IMR-90 (cell line): ENCODE measurements at regions not wholly inside any gene's neighbourhood (a gene's known extent, or its start where the extent isn't known, plus 50 kb on each side); places are given as distances from the start of the nearest gene placed in this dataset.

Experiments used
- ATAC-seq: fragments of 200-7000 bp; cut with Tn5 transposase; 2 replicates; pipeline ENCODE4 v1.9.1; 2020; ENCODE audit warnings: low read depth, mild to moderate bottlenecking, moderate library complexity
- BruUV-seq: library from RNA; stranded (reverse); fragments of 400-500 nt; replicated peaks from 2 replicates; lab custom pipeline; 2021; lab: Mats Ljungman, UMichigan
- CTCF ChIA-PET: fragments of 300-600 bp; formaldehyde crosslinking; extraction: SDS; loops from one replicate; lab custom pipeline; 2021; ENCODE audit warnings: antibody characterized with exemption; lab: Yijun Ruan, JAX
- POLR2A ChIA-PET: fragments of 300-600 bp; sonication (Branson Sonifier 250); formaldehyde crosslinking; loops from one replicate; lab custom pipeline; 2022; ENCODE audit warnings: antibody characterized with exemption; ENCODE audit not compliant: unreplicated experiment; lab: Charles Lee
- DNase-seq: peaks from one replicate; pipeline ENCODE4 v3.0.0; 2013
- H2AFZ ChIP-seq: replicated peaks from 2 replicates; pipeline ENCODE3; 2013; ENCODE audit warnings: low read length, mild to moderate bottlenecking; ENCODE audit not compliant: poor library complexity
- H2AK5ac ChIP-seq: 2 replicates; pipeline ENCODE4 v1.6.1; 2013; ENCODE audit warnings: low read depth, low read length, inconsistent platforms
- H2AK9ac ChIP-seq: replicated peaks from 2 replicates; pipeline ENCODE3; 2013; ENCODE audit warnings: mild to moderate bottlenecking, low read depth, low read length, moderate library complexity; ENCODE audit not compliant: poor library complexity
- H2BK120ac ChIP-seq: 2 replicates; pipeline ENCODE4 v1.6.1; 2013; ENCODE audit warnings: low read depth, low read length, inconsistent platforms
- H2BK15ac ChIP-seq: 3 replicates; pipeline ENCODE4 v1.6.1; 2013; ENCODE audit warnings: low read depth, low read length, inconsistent platforms
- H2BK20ac ChIP-seq: 2 replicates; pipeline ENCODE4 v1.6.1; 2013; ENCODE audit warnings: low read depth, mild to moderate bottlenecking, inconsistent platforms, low read length, moderate library complexity
- H2BK5ac ChIP-seq: 2 replicates; pipeline ENCODE4 v1.6.1; 2013; ENCODE audit warnings: mild to moderate bottlenecking, low read depth, low read length, inconsistent platforms; ENCODE audit not compliant: poor library complexity, severe bottlenecking
- H3K14ac ChIP-seq: replicated peaks from 2 replicates; pipeline ENCODE4 v1.6.1; 2013; ENCODE audit warnings: low read depth, low read length, inconsistent platforms
- H3K18ac ChIP-seq: 2 replicates; pipeline ENCODE4 v1.6.1; 2013; ENCODE audit warnings: low read depth, low read length, control low read depth
- H3K23ac ChIP-seq: 2 replicates; pipeline ENCODE4 v1.6.1; 2013; ENCODE audit warnings: low read depth, low read length, inconsistent platforms
- H3K27ac ChIP-seq: 2 replicates; pipeline ENCODE4 v1.5.1; 2013; ENCODE audit warnings: mild to moderate bottlenecking, control low read depth, low read length; ENCODE audit not compliant: insufficient read depth
- H3K27me3 ChIP-seq: 2 replicates; pipeline ENCODE4 v1.6.1; 2013; ENCODE audit warnings: low read length; ENCODE audit not compliant: control insufficient read depth, insufficient read depth
- H3K36me3 ChIP-seq: 2 replicates; pipeline ENCODE4 v1.6.1; 2013; ENCODE audit warnings: low read length, mixed read lengths; ENCODE audit not compliant: control insufficient read depth, insufficient read depth
- H3K4ac ChIP-seq: 2 replicates; pipeline ENCODE4 v1.6.1; 2013; ENCODE audit warnings: low read depth, low read length, inconsistent platforms
- H3K4me1 ChIP-seq: 2 replicates; pipeline ENCODE4 v1.6.1; 2013; ENCODE audit warnings: low read length, mixed read lengths; ENCODE audit not compliant: control insufficient read depth, insufficient read depth
- H3K4me2 ChIP-seq: 2 replicates; pipeline ENCODE4 v1.6.1; 2013; ENCODE audit warnings: low read depth, mild to moderate bottlenecking, control low read depth, low read length, moderate library complexity
- H3K4me3 ChIP-seq: 2 replicates; pipeline ENCODE4 v1.5.1; 2013; ENCODE audit warnings: low read depth, mild to moderate bottlenecking, control low read depth, low read length, moderate library complexity; ENCODE audit not compliant: insufficient read depth
- H3K56ac ChIP-seq: 2 replicates; pipeline ENCODE4 v1.6.1; 2013; ENCODE audit warnings: low read length, inconsistent platforms; ENCODE audit not compliant: insufficient read depth; ENCODE audit errors: extremely low read depth
- H3K79me1 ChIP-seq, 2 experiments: 2 replicates each; pipeline ENCODE4 v1.6.1; 2013; ENCODE audit warnings: low read length in 2 of 2, inconsistent platforms in 1 of 2, low read depth in 1 of 2
- H3K9ac ChIP-seq: 2 replicates; pipeline ENCODE4 v1.6.1; 2013; ENCODE audit warnings: low read depth, low read length, control low read depth
- H3K9me1 ChIP-seq: 2 replicates; pipeline ENCODE4 v1.6.1; 2013; ENCODE audit warnings: low read length, inconsistent platforms; ENCODE audit not compliant: insufficient read depth
- H3K9me3 ChIP-seq: 2 replicates; pipeline ENCODE4 v1.6.1; 2013; ENCODE audit warnings: low read length; ENCODE audit not compliant: control insufficient read depth, insufficient read depth
- H4K20me1 ChIP-seq: 2 replicates; pipeline ENCODE4 v1.6.1; 2013; ENCODE audit warnings: low read length, inconsistent platforms; ENCODE audit not compliant: insufficient read depth
- H4K5ac ChIP-seq: 2 replicates; pipeline ENCODE4 v1.6.1; 2013; ENCODE audit warnings: mild to moderate bottlenecking, low read depth, low read length, control low read depth
- H4K8ac ChIP-seq, 2 experiments: 2 replicates each; pipeline ENCODE4 v1.6.1; 2013; ENCODE audit warnings: low read depth in 2 of 2, low read length in 2 of 2, control low read depth in 1 of 2, inconsistent platforms in 1 of 2
- H4K91ac ChIP-seq: 2 replicates; pipeline ENCODE4 v1.6.1; 2013; ENCODE audit warnings: low read depth, low read length, inconsistent platforms; ENCODE audit not compliant: insufficient read depth
- BHLHE40 ChIP-seq: fragments of 150-350 bp; IDR thresholded peaks from 2 replicates; pipeline ENCODE4 v1.6.1; 2016; ENCODE audit warnings: mild to moderate bottlenecking, low read depth, low read length
- CHD1 ChIP-seq: IDR thresholded peaks from 2 replicates; pipeline ENCODE4 v1.6.1; 2012; ENCODE audit warnings: low read depth, low read length, improper control_type of control experiment
- FOS ChIP-seq: fragments of 150-350 bp; IDR thresholded peaks from 2 replicates; pipeline ENCODE4 v1.6.1; 2016; ENCODE audit warnings: low read depth, low read length
- MAFK ChIP-seq: IDR thresholded peaks from 2 replicates; pipeline ENCODE4 v1.6.1; 2012; ENCODE audit warnings: low read depth, low read length, improper control_type of control experiment
- MAZ ChIP-seq: IDR thresholded peaks from 2 replicates; pipeline ENCODE4 v1.6.1; 2012; ENCODE audit warnings: low read depth, mild to moderate bottlenecking, low read length, improper control_type of control experiment, moderate library complexity, borderline replicate concordance
- MXI1 ChIP-seq: IDR thresholded peaks from 2 replicates; pipeline ENCODE4 v1.6.1; 2012; ENCODE audit warnings: low read depth, mild to moderate bottlenecking, low read length, moderate library complexity, borderline replicate concordance
- NFE2L2 ChIP-seq: fragments of 150-350 bp; IDR thresholded peaks from 2 replicates; pipeline ENCODE4 v1.6.1; 2016; ENCODE audit warnings: low read depth, mild to moderate bottlenecking, low read length
- POLR2A ChIP-seq: IDR thresholded peaks from 2 replicates; pipeline ENCODE4 v1.6.1; 2012; ENCODE audit warnings: mild to moderate bottlenecking, low read depth, low read length
- RAD21 ChIP-seq: IDR thresholded peaks from 2 replicates; pipeline ENCODE4 v1.6.1; 2012; ENCODE audit warnings: low read length, improper control_type of control experiment
- RCOR1 ChIP-seq: IDR thresholded peaks from 2 replicates; pipeline ENCODE4 v1.6.1; 2012; ENCODE audit warnings: mild to moderate bottlenecking, low read length, improper control_type of control experiment; ENCODE audit not compliant: insufficient replicate concordance
- RFX5 ChIP-seq: IDR thresholded peaks from 2 replicates; pipeline ENCODE4 v1.8.0; 2012; ENCODE audit warnings: low read depth, mild to moderate bottlenecking, low read length, moderate library complexity
- SMC3 ChIP-seq: fragments of 150-350 bp; IDR thresholded peaks from 2 replicates; pipeline ENCODE4 v1.6.1; 2016; ENCODE audit warnings: low read depth, mild to moderate bottlenecking, antibody characterized with exemption, low read length, moderate library complexity
- WGBS, 2 experiments: methylation state at CpG; one replicate each; pipeline versions ENCODE4 v1.1.5 to v1.1.7; 2013; ENCODE audit warnings: missing lambda C conversion rate in 2 of 2; ENCODE audit not compliant: insufficient read length in 1 of 2; ENCODE audit errors: extremely low coverage in 2 of 2; 5-methylcytosine and 5-hydroxymethylcytosine counted together
- dilution Hi-C: fragments of 300-500 bp; cut with HindIII; formaldehyde crosslinking; loops from one replicate; pipeline ENCODE4 v1.14.3; 2018; ENCODE audit warnings: low sequenced_read_pairs; ENCODE audit not compliant: unreplicated experiment
- in situ Hi-C: fragments of 300-500 bp; cut with MboI; formaldehyde crosslinking; loops from 3 replicates; pipeline ENCODE4 v1.14.3; 2019; ENCODE audit warnings: low sequenced_read_pairs, inconsistent platforms, mixed read lengths
- intact Hi-C: fragments of 100-400 bp; cut with micrococcal nuclease; formaldehyde crosslinking; loops from 2 replicates; pipeline ENCODE4 v1.10.0; 2022
- TF ChIP-seq, protein P1 (sequence below): fragments of 150-350 bp; IDR thresholded peaks from 2 replicates; pipeline ENCODE4 v1.6.1; 2016; ENCODE audit warnings: low read depth, mild to moderate bottlenecking, low read length, moderate library complexity, borderline replicate concordance
- TF ChIP-seq, protein P2 (sequence below): fragments of 150-350 bp; IDR thresholded peaks from 2 replicates; pipeline ENCODE4 v1.6.1; 2017; ENCODE audit warnings: mild to moderate bottlenecking, antibody characterized with exemption, low read length, low read depth

DNA sequence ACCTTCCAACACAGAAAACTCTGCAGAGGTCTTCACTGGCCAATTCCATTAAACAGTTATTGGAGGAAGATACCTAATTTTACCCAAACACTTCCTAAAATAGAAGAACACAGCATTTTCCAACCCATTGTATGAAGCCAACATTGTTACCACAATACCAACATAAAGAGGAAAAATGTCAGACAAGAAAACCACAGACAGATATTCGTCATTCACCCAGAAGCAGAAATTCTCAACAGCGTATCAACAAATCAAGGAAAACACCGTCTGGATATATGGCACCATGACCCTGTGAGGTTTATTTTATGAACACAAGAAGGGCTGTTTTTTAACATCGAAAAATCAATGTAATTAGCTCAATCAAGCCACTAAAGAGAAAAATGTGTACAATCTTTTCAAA is 255.6 kb downstream of the ASMT start:
- Histone ChIP-seq H3K4me1 (no peaks in the 10 kb centered on the region), H2AFZ (no peak overlapping the region), H2BK15ac (no peak overlapping the region), H2AK5ac (no peak overlapping the region), H3K9me1 (no peaks in the 10 kb centered on the region), H4K8ac (no peak overlapping the region), H3K4ac (no peak overlapping the region), H3K36me3 (no peaks in the 10 kb centered on the region), H4K20me1 (no peaks in the 10 kb centered on the region), H3K9me3 (peaks cover 13% of the 10 kb centered on the region), H3K23ac (no peak overlapping the region), H3K18ac (no peak overlapping the region), H3K14ac (no peak overlapping the region), H2BK20ac (no peak overlapping the region), H4K5ac (no peak overlapping the region), H3K27me3 (no peaks in the 10 kb centered on the region), H3K4me3 (no peak overlapping the region), H3K9ac (no peak overlapping the region), H3K4me2 (no peak overlapping the region), H3K56ac (no peak overlapping the region), H2AK9ac (no peak overlapping the region), H3K79me1 (no peaks in the 10 kb centered on the region), H2BK120ac (no peak overlapping the region), H2BK5ac (no peak overlapping the region), H3K27ac (no peak overlapping the region), H4K91ac (no peak overlapping the region)
- POLR2A ChIA-PET, result no interaction called here
- ATAC-seq (no peak), DNase-seq (no peak)
- no CpG with 5 or more reads among the region's 4 CpGs for WGBS, 2 experiments
- BruUV-seq, result no TSS peak
- CTCF ChIA-PET, result no interaction called here
- intact Hi-C loops (no loop called here), in situ Hi-C loops (no loop called here), dilution Hi-C loops (no loop called here)
- TF ChIP-seq MAZ, result no peak
- no peak for TF ChIP-seq CHD1
- no peak for TF ChIP-seq NFE2L2
- TF ChIP-seq, protein P1, sequence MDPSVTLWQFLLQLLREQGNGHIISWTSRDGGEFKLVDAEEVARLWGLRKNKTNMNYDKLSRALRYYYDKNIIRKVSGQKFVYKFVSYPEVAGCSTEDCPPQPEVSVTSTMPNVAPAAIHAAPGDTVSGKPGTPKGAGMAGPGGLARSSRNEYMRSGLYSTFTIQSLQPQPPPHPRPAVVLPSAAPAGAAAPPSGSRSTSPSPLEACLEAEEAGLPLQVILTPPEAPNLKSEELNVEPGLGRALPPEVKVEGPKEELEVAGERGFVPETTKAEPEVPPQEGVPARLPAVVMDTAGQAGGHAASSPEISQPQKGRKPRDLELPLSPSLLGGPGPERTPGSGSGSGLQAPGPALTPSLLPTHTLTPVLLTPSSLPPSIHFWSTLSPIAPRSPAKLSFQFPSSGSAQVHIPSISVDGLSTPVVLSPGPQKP, result no peak
- TF ChIP-seq, protein P2, sequence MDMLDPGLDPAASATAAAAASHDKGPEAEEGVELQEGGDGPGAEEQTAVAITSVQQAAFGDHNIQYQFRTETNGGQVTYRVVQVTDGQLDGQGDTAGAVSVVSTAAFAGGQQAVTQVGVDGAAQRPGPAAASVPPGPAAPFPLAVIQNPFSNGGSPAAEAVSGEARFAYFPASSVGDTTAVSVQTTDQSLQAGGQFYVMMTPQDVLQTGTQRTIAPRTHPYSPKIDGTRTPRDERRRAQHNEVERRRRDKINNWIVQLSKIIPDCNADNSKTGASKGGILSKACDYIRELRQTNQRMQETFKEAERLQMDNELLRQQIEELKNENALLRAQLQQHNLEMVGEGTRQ, result no peak
- no peak for TF ChIP-seq RFX5
- TF ChIP-seq RCOR1, result no peak
- no peak for TF ChIP-seq MXI1
- no peak for TF ChIP-seq POLR2A
- no peak for TF ChIP-seq FOS
- TF ChIP-seq BHLHE40, result no peak
- no peak for TF ChIP-seq MAFK
- no peak for TF ChIP-seq RAD21
- TF ChIP-seq SMC3, result no peak
